ENCODE measurements at regions not wholly inside any gene's neighbourhood (a gene's known extent, or its start where the extent isn't known, plus 50 kb on each side); places are given as distances from the start of the nearest gene placed in this dataset.

- intact Hi-C loops (cut with DNase I; ENCODE audit: low total_unique reads), result no loop called here
- no peaks in the 10 kb centered on the region for H3K27me3 ChIP-seq
- no peak overlapping the region for H3K27ac ChIP-seq
- H3K9me3 ChIP-seq, result no peaks in the 10 kb centered on the region
- no peak for DNase-seq
- no peak overlapping the region for H3K4me3 ChIP-seq
- H3K4me1 ChIP-seq, result no peaks in the 10 kb centered on the region
- no peaks in the 10 kb centered on the region for H3K36me3 ChIP-seq
- no peak for TF ChIP-seq POLR2A (IDR thresholded peaks at IDR 0.05)
- no peak for TF ChIP-seq CTCF (IDR thresholded peaks at IDR 0.05)
Observed at GRCh38 chr2:2992634-2993033, 385.0 kb downstream of the EIPR1 start.

GRCh38 chr2:2985020-2985419 lies 392.6 kb downstream of the EIPR1 start:
- Histone ChIP-seq H3K27ac (no peak overlapping the region), H3K9me3 (no peaks in the 10 kb centered on the region), H3K36me3 (no peaks in the 10 kb centered on the region), H3K4me1 (no peaks in the 10 kb centered on the region), H3K27me3 (no peaks in the 10 kb centered on the region), H3K4me3 (no peak overlapping the region)
- DNase-seq, result no peak
- intact Hi-C loops (cut with DNase I; ENCODE audit: low total_unique reads), result no loop called here
- TF ChIP-seq CTCF (IDR thresholded peaks at IDR 0.05) (no peak), POLR2A (IDR thresholded peaks at IDR 0.05) (no peak)

- no peak for DNase-seq
- no peaks in the 10 kb centered on the region for H3K4me1 ChIP-seq
- H3K9me3 ChIP-seq, result no peaks in the 10 kb centered on the region
- intact Hi-C loops (cut with DNase I; ENCODE audit: low total_unique reads), result no loop called here
- H3K4me3 ChIP-seq, result no peak overlapping the region
- TF ChIP-seq CTCF (IDR thresholded peaks at IDR 0.05) (no peak), POLR2A (IDR thresholded peaks at IDR 0.05) (no peak)
- no peak overlapping the region for H3K27ac ChIP-seq
- H3K27me3 ChIP-seq, result no peaks in the 10 kb centered on the region
- no peaks in the 10 kb centered on the region for H3K36me3 ChIP-seq
Observed at GRCh38 chr2:2981000-2981399, 396.6 kb downstream of the EIPR1 start.

- intact Hi-C loops (cut with DNase I; ENCODE audit: low total_unique reads), result no loop called here
- no peaks in the 10 kb centered on the region for H3K9me3 ChIP-seq
- DNase-seq, result no peak
- no peak overlapping the region for H3K27ac ChIP-seq
- no peak overlapping the region for H3K4me3 ChIP-seq
- H3K36me3 ChIP-seq, result no peaks in the 10 kb centered on the region
- TF ChIP-seq POLR2A (IDR thresholded peaks at IDR 0.05), result no peak
- TF ChIP-seq CTCF (IDR thresholded peaks at IDR 0.05), result no peak
- no peaks in the 10 kb centered on the region for H3K4me1 ChIP-seq
- H3K27me3 ChIP-seq, result no peaks in the 10 kb centered on the region
Observed at GRCh38 chr2:2974982-2975381, 402.6 kb downstream of the EIPR1 start.

GRCh38 chr2:2960441-2961133 lies 417.0 kb downstream of the EIPR1 start:
- no peaks in the 10 kb centered on the region for H3K27me3 ChIP-seq
- H3K9me3 ChIP-seq, result no peaks in the 10 kb centered on the region
- DNase-seq, result no peak
- TF ChIP-seq CTCF (IDR thresholded peaks at IDR 0.05) (no peak), POLR2A (IDR thresholded peaks at IDR 0.05) (no peak)
- H3K4me3 ChIP-seq, result no peak overlapping the region
- intact Hi-C loops (cut with DNase I; ENCODE audit: low total_unique reads), result no loop called here
- no peak overlapping the region for H3K27ac ChIP-seq
- H3K4me1 ChIP-seq, result no peaks in the 10 kb centered on the region
- peaks cover 0 to 3% of the 10 kb centered on the region in 2 donors for H3K36me3 ChIP-seq

Data from uterus (tissue), 3 donors.